ENCODE measurements at regions not wholly inside any gene's neighbourhood (a gene's known extent, or its start where the extent isn't known, plus 50 kb on each side); places are given as distances from the start of the nearest gene placed in this dataset.

DNA sequence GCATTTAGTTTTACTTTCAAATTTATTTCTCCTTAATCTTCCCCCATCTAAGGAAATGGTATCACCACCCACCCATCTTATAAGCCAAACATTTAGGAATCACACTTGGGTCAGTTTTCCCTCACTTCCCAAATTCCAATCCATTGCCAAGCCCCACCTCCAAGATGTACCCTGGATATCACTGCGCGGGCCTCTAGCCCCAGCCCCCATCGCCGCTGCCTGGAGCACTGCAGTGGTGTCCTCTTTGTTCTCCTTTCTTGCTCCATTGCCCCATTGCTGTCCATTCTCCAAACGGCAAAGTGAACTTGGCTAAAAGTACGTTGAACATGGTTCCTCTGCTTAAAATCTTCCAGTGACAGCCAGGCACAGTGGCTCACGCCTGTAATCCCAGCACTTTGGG is 267.8 kb downstream of the SHOX2 start:
- TF ChIP-seq ZFP30 (CRISPR knock-in tag; IDR thresholded peaks at IDR 0.05) (no peak), CSRNP3 (CRISPR knock-in tag; IDR thresholded peaks at IDR 0.05) (no peak), BACH2 (CRISPR knock-in tag; IDR thresholded peaks at IDR 0.05; ENCODE audit: borderline replicate concordance) (no peak), OSR1 (CRISPR knock-in tag; IDR thresholded peaks at IDR 0.05) (no peak), ARNTL (CRISPR knock-in tag; IDR thresholded peaks at IDR 0.05; ENCODE audit: borderline replicate concordance, low read depth) (no peak), ZC3H10 (CRISPR knock-in tag; IDR thresholded peaks at IDR 0.05) (no peak), TSHZ2 (CRISPR knock-in tag; IDR thresholded peaks at IDR 0.05) (no peak), SNAI2 (CRISPR knock-in tag; IDR thresholded peaks at IDR 0.05) (no peak)
- TF ChIP-seq, protein P1, sequence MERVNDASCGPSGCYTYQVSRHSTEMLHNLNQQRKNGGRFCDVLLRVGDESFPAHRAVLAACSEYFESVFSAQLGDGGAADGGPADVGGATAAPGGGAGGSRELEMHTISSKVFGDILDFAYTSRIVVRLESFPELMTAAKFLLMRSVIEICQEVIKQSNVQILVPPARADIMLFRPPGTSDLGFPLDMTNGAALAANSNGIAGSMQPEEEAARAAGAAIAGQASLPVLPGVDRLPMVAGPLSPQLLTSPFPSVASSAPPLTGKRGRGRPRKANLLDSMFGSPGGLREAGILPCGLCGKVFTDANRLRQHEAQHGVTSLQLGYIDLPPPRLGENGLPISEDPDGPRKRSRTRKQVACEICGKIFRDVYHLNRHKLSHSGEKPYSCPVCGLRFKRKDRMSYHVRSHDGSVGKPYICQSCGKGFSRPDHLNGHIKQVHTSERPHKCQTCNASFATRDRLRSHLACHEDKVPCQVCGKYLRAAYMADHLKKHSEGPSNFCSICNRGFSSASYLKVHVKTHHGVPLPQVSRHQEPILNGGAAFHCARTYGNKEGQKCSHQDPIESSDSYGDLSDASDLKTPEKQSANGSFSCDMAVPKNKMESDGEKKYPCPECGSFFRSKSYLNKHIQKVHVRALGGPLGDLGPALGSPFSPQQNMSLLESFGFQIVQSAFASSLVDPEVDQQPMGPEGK (CRISPR knock-in tag; IDR thresholded peaks at IDR 0.05; ENCODE audit: borderline replicate concordance), result no peak
- ATAC-seq, result no peak

DNA sequence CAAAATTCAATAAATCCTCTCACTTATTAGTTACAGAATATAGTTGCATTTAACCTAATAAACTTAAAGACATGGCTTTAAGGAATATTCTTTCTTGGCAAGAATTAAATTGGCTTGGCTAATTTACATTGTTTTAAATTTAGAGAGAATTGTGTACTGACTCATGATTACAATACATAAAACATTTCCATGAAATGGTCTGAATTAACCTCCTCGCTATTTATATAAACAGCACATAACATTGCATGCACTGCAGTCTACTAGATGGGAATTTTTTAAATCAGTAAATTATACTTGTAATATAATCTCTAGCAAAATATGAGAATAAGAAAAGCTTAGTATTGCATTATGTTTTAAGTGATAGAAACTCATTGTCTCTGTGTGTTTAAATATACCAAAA is 268.9 kb downstream of the SHOX2 start:
- 0 out of 3 replicates have a peak, but pooled peaks have one; percentile 26 for ATAC-seq
- TF ChIP-seq TCF4 (CRISPR knock-in tag; IDR thresholded peaks at IDR 0.05; ENCODE audit: borderline replicate concordance) (no peak), ZFP30 (CRISPR knock-in tag; IDR thresholded peaks at IDR 0.05) (no peak), ARNTL (CRISPR knock-in tag; IDR thresholded peaks at IDR 0.05; ENCODE audit: borderline replicate concordance, low read depth) (no peak), CSDC2 (CRISPR knock-in tag; IDR thresholded peaks at IDR 0.05) (no peak), TOX (CRISPR knock-in tag; IDR thresholded peaks at IDR 0.05; ENCODE audit: borderline replicate concordance) (no peak), GLIS3 (CRISPR knock-in tag; IDR thresholded peaks at IDR 0.05) (no peak), BACH2 (CRISPR knock-in tag; IDR thresholded peaks at IDR 0.05; ENCODE audit: borderline replicate concordance) (no peak), CREB5 (CRISPR knock-in tag; IDR thresholded peaks at IDR 0.05; ENCODE audit: low read depth) (no peak), ZC3H10 (CRISPR knock-in tag; IDR thresholded peaks at IDR 0.05) (no peak), TSHZ2 (CRISPR knock-in tag; IDR thresholded peaks at IDR 0.05) (no peak), PPARA (CRISPR knock-in tag; IDR thresholded peaks at IDR 0.05; ENCODE audit: borderline replicate concordance) (no peak), ZNF8 (CRISPR knock-in tag; IDR thresholded peaks at IDR 0.05) (no peak), ZNF70 (CRISPR knock-in tag; IDR thresholded peaks at IDR 0.05) (no peak), OSR1 (CRISPR knock-in tag; IDR thresholded peaks at IDR 0.05) (no peak), CSRNP3 (CRISPR knock-in tag; IDR thresholded peaks at IDR 0.05) (no peak), RARB (CRISPR knock-in tag; IDR thresholded peaks at IDR 0.05) (no peak), ZNF565 (CRISPR knock-in tag; conservative IDR thresholded peaks at IDR 0.05; ENCODE audit: low read depth) (no peak)
- TF ChIP-seq, protein P1 (CRISPR knock-in tag; IDR thresholded peaks at IDR 0.05; ENCODE audit: borderline replicate concordance), result no peak
- TF ChIP-seq, protein P2, sequence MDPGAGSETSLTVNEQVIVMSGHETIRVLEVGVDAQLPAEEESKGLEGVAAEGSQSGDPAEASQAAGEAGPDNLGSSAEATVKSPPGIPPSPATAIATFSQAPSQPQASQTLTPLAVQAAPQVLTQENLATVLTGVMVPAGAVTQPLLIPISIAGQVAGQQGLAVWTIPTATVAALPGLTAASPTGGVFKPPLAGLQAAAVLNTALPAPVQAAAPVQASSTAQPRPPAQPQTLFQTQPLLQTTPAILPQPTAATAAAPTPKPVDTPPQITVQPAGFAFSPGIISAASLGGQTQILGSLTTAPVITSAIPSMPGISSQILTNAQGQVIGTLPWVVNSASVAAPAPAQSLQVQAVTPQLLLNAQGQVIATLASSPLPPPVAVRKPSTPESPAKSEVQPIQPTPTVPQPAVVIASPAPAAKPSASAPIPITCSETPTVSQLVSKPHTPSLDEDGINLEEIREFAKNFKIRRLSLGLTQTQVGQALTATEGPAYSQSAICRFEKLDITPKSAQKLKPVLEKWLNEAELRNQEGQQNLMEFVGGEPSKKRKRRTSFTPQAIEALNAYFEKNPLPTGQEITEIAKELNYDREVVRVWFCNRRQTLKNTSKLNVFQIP (CRISPR knock-in tag; IDR thresholded peaks at IDR 0.05; ENCODE audit: borderline replicate concordance, low read depth), result no peak
